AG04450 (cell line): ENCODE measurements at regions not wholly inside any gene's neighbourhood (a gene's known extent, or its start where the extent isn't known, plus 50 kb on each side); places are given as distances from the start of the nearest gene placed in this dataset.

ENCODE experiments used
- CTCF ChIA-PET: fragments of 300-600, 350-600 bp; formaldehyde crosslinking; extraction: SDS; loops from one replicate; lab custom pipeline; 2022; ENCODE audit warnings: antibody characterized with exemption, inconsistent platforms; lab: Charles Lee
- POLR2A ChIA-PET: fragments of 350-600 bp; formaldehyde crosslinking; extraction: SDS; loops from one replicate; lab custom pipeline; 2021; ENCODE audit warnings: antibody characterized with exemption, inconsistent platforms; lab: Yijun Ruan, JAX
- DNase-seq: peaks from one replicate; pipeline ENCODE4 v3.0.0-alpha.2; 2011; ENCODE audit warnings: low read depth, low spot score
- H3K27ac ChIP-seq: one replicate; pipeline ENCODE4 v1.5.1; 2012; ENCODE audit warnings: low read depth, low read length, control low read depth
- H3K27me3 ChIP-seq: one replicate; pipeline ENCODE4 v1.6.0; 2012; ENCODE audit warnings: low read length; ENCODE audit not compliant: control insufficient read depth, insufficient read depth
- H3K4me3 ChIP-seq: 2 replicates; pipeline ENCODE4 v1.5.1; 2011; ENCODE audit warnings: mild to moderate bottlenecking, low read depth, low read length, control low read depth
- H3K9me3 ChIP-seq: 2 replicates; pipeline ENCODE4 v1.5.1; 2012; ENCODE audit warnings: low read length; ENCODE audit not compliant: control insufficient read depth, insufficient read depth
- CTCF ChIP-seq: IDR thresholded peaks from 2 replicates; pipeline ENCODE4 v1.5.1; 2011; ENCODE audit warnings: low read depth, low read length, control low read depth, inconsistent platforms

- no peak overlapping the region for H3K4me3 ChIP-seq
- no peak for TF ChIP-seq CTCF
- H3K9me3 ChIP-seq = peaks cover 10% of the 10 kb centered on the region
- POLR2A ChIA-PET = no interaction called here
- H3K27ac ChIP-seq = no peak overlapping the region
- no peak for DNase-seq
- CTCF ChIA-PET = interaction anchor here (0.7 kb wide), 1 partner anchor 9 kb away, joined by 3 read pairs; no protein-coding TSS in a partner anchor
- H3K27me3 ChIP-seq = no peaks in the 10 kb centered on the region
These were observed 734.2 kb upstream of the ALCAM start for GRCh38 chr3:104632521-104632920.

DNA sequence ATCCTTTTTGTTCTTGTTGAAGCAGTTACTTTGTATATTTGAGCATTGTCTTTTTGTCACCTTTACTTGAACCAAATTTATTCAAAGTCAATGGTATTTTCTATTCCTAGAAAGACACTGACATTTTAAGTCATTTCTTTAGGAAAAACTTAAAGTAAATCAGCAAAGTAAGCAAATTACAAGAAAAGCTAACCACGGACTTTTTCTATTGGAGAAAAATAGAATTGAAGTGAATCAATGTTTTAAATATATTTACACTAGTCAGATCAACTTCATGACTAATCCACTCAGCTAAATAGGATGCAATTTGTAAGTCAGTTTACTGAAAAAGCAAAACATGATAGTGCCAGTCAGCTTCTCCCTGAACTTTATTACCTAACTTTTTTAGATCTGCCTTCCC is 733.8 kb upstream of the ALCAM start:
- H3K4me3 ChIP-seq = no peak overlapping the region
- CTCF ChIA-PET = interaction anchor here (1.2 kb wide), 1 partner anchor 11 kb away, joined by 3 read pairs; no protein-coding TSS in a partner anchor
- H3K27me3 ChIP-seq = no peaks in the 10 kb centered on the region
- DNase-seq = no peak
- POLR2A ChIA-PET = no interaction called here
- H3K9me3 ChIP-seq = peaks cover 10% of the 10 kb centered on the region
- H3K27ac ChIP-seq = no peak overlapping the region
- TF ChIP-seq CTCF = no peak

- H3K4me3 ChIP-seq = no peak overlapping the region
- ChIA-PET POLR2A (no interaction called here), CTCF (interaction anchor here (0.6 to 0.7 kb wide), 2 partner anchors 71 to 705 kb away, joined by 3 read pairs; no protein-coding TSS in a partner anchor)
- peaks cover 5% of the 10 kb centered on the region for H3K9me3 ChIP-seq
- no peaks in the 10 kb centered on the region for H3K27me3 ChIP-seq
- no peak for TF ChIP-seq CTCF
- no peak overlapping the region for H3K27ac ChIP-seq
- DNase-seq = no peak
These were observed 730.7 kb upstream of the ALCAM start for GRCh38 chr3:104635872-104636580.

- Histone ChIP-seq H3K27ac (no peak overlapping the region), H3K9me3 (no peaks in the 10 kb centered on the region; the same call in 1 of the 2 replicates), H3K27me3 (no peaks in the 10 kb centered on the region), H3K4me3 (no peak overlapping the region)
- no peak for TF ChIP-seq CTCF
- no peak for DNase-seq
- ChIA-PET CTCF (no interaction called here), POLR2A (no interaction called here)
These were observed 723.9 kb upstream of the ALCAM start for GRCh38 chr3:104642827-104643226.

DNA sequence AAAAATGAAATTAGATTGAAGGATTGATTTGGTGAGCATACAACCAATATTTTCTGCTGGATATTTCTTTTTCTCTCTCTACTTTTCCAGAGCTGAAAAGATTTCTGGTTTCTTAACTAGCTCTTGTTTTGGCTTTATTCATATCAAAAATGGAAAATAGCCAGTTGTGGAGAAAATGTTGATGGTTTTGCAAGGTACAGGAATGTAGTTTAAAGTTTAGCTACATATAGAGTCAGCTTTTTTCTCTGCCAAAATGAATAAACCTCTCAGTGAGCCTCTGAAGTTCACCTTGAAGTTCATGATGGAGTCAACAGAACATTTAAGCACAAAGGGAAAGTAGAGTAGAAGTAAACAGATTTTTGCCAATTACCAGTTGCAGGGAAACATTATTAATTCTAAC is 720.5 kb upstream of the ALCAM start:
- H3K4me3 ChIP-seq = no peak overlapping the region
- no peak for DNase-seq
- no peaks in the 10 kb centered on the region for H3K27me3 ChIP-seq
- POLR2A ChIA-PET = no interaction called here
- no peak for TF ChIP-seq CTCF
- no peak overlapping the region for H3K27ac ChIP-seq
- H3K9me3 ChIP-seq = no peaks in the 10 kb centered on the region; the same call in 1 of the 2 replicates
- CTCF ChIA-PET = interaction anchor here (1.1 kb wide), 1 partner anchor 18 kb away, joined by 4 read pairs; no protein-coding TSS in a partner anchor
